WTC11 (cell line): ENCODE measurements at regions not wholly inside any gene's neighbourhood (a gene's known extent, or its start where the extent isn't known, plus 50 kb on each side); places are given as distances from the start of the nearest gene placed in this dataset.

Experiments used
- CREM ChIP-seq: sonication (generic); formaldehyde crosslinking; IDR thresholded peaks from 2 replicates; pipeline ENCODE4 v1.8.1; 2022; ENCODE audit warnings: mild to moderate bottlenecking, missing genetic modification reagents, moderate library complexity
- CTCF ChIP-seq: fragments of 200-600 bp; IDR thresholded peaks from 2 replicates; pipeline ENCODE4 v1.8.0; 2022; ENCODE audit warnings: antibody characterized with exemption
- E2F4 ChIP-seq: sonication (generic); formaldehyde crosslinking; IDR thresholded peaks from 2 replicates; pipeline ENCODE4 v1.8.1; 2022; ENCODE audit warnings: low read depth, mild to moderate bottlenecking, moderate library complexity, missing genetic modification reagents, borderline replicate concordance
- FOXP1 ChIP-seq: sonication (generic); formaldehyde crosslinking; IDR thresholded peaks from 2 replicates; pipeline ENCODE4 v1.8.0; 2022; ENCODE audit warnings: missing genetic modification reagents, mild to moderate bottlenecking, moderate library complexity, borderline replicate concordance
- HMGXB4 ChIP-seq: sonication (generic); formaldehyde crosslinking; IDR thresholded peaks from 2 replicates; pipeline ENCODE4 v1.8.1; 2023; ENCODE audit warnings: mild to moderate bottlenecking, moderate library complexity, missing genetic modification reagents
- MAX ChIP-seq: sonication (generic); formaldehyde crosslinking; IDR thresholded peaks from 2 replicates; pipeline ENCODE4 v1.8.0; 2022; ENCODE audit warnings: mild to moderate bottlenecking, missing genetic modification reagents
- MYBL2 ChIP-seq: sonication (generic); formaldehyde crosslinking; IDR thresholded peaks from 2 replicates; pipeline ENCODE4 v1.8.1; 2023; ENCODE audit warnings: mild to moderate bottlenecking, moderate library complexity, missing genetic modification reagents
- NFE2L1 ChIP-seq: sonication (generic); formaldehyde crosslinking; IDR thresholded peaks from 2 replicates; pipeline ENCODE4 v1.8.1; 2023; ENCODE audit warnings: missing genetic modification reagents
- TCF7 ChIP-seq: sonication (generic); formaldehyde crosslinking; IDR thresholded peaks from 2 replicates; pipeline ENCODE4 v1.8.0; 2022; ENCODE audit warnings: mild to moderate bottlenecking, low read depth, missing genetic modification reagents, moderate library complexity
- ZBTB21 ChIP-seq: sonication (generic); formaldehyde crosslinking; IDR thresholded peaks from 2 replicates; pipeline ENCODE4 v1.8.1; 2023; ENCODE audit warnings: mild to moderate bottlenecking, missing genetic modification reagents, borderline replicate concordance
- TF ChIP-seq, protein P1 (sequence below): sonication (generic); formaldehyde crosslinking; IDR thresholded peaks from 2 replicates; pipeline ENCODE4 v1.8.1; 2023; ENCODE audit warnings: mild to moderate bottlenecking, missing genetic modification reagents, moderate library complexity
- TF ChIP-seq, protein P2 (sequence below): fragments of 250-450 bp; sonication (Bioruptor Pico); IDR thresholded peaks from 2 replicates; pipeline ENCODE4 v1.9.0; 2021; ENCODE audit warnings: mild to moderate bottlenecking

GRCh38 chr7:149367418-149368180, 93.3 kb downstream of the ZNF777 start:
- TF ChIP-seq CTCF (no peak), ZBTB21 (CRISPR knock-in tag) (no peak), E2F4 (CRISPR knock-in tag) (no peak), TCF7 (CRISPR knock-in tag) (no peak), HMGXB4 (CRISPR knock-in tag) (no peak), FOXP1 (CRISPR knock-in tag) (no peak), MYBL2 (CRISPR knock-in tag) (no peak), CREM (CRISPR knock-in tag) (no peak), MAX (CRISPR knock-in tag) (no peak), NFE2L1 (CRISPR knock-in tag) (no peak)
- TF ChIP-seq, protein P1, sequence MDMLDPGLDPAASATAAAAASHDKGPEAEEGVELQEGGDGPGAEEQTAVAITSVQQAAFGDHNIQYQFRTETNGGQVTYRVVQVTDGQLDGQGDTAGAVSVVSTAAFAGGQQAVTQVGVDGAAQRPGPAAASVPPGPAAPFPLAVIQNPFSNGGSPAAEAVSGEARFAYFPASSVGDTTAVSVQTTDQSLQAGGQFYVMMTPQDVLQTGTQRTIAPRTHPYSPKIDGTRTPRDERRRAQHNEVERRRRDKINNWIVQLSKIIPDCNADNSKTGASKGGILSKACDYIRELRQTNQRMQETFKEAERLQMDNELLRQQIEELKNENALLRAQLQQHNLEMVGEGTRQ (CRISPR knock-in tag) = no peak
- TF ChIP-seq, protein P2, sequence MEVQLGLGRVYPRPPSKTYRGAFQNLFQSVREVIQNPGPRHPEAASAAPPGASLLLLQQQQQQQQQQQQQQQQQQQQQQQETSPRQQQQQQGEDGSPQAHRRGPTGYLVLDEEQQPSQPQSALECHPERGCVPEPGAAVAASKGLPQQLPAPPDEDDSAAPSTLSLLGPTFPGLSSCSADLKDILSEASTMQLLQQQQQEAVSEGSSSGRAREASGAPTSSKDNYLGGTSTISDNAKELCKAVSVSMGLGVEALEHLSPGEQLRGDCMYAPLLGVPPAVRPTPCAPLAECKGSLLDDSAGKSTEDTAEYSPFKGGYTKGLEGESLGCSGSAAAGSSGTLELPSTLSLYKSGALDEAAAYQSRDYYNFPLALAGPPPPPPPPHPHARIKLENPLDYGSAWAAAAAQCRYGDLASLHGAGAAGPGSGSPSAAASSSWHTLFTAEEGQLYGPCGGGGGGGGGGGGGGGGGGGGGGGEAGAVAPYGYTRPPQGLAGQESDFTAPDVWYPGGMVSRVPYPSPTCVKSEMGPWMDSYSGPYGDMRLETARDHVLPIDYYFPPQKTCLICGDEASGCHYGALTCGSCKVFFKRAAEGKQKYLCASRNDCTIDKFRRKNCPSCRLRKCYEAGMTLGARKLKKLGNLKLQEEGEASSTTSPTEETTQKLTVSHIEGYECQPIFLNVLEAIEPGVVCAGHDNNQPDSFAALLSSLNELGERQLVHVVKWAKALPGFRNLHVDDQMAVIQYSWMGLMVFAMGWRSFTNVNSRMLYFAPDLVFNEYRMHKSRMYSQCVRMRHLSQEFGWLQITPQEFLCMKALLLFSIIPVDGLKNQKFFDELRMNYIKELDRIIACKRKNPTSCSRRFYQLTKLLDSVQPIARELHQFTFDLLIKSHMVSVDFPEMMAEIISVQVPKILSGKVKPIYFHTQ (CRISPR knock-in tag) = no peak
